OCI-LY3 (cell line): ENCODE measurements at regions not wholly inside any gene's neighbourhood (a gene's known extent, or its start where the extent isn't known, plus 50 kb on each side); places are given as distances from the start of the nearest gene placed in this dataset.

Source experiments
- EZH2phosphoT487 ChIP-seq: fragments of 200-600 bp; shearing (Covaris generic); IDR thresholded peaks from 2 replicates; pipeline ENCODE4 v1.6.1; 2018; ENCODE audit warnings: antibody characterized with exemption, mixed run types, low read depth
- TF ChIP-seq, protein P1 (sequence below): fragments of 200-600, 300-600 bp; sonication (generic); IDR thresholded peaks from 2 replicates; pipeline ENCODE4 v1.5.1; 2014; ENCODE audit warnings: antibody characterized with exemption, low read length, low read depth

GRCh38 chr4:95898226-95898625 lies 58.3 kb downstream of the PDHA2 start:
- TF ChIP-seq, protein P1, sequence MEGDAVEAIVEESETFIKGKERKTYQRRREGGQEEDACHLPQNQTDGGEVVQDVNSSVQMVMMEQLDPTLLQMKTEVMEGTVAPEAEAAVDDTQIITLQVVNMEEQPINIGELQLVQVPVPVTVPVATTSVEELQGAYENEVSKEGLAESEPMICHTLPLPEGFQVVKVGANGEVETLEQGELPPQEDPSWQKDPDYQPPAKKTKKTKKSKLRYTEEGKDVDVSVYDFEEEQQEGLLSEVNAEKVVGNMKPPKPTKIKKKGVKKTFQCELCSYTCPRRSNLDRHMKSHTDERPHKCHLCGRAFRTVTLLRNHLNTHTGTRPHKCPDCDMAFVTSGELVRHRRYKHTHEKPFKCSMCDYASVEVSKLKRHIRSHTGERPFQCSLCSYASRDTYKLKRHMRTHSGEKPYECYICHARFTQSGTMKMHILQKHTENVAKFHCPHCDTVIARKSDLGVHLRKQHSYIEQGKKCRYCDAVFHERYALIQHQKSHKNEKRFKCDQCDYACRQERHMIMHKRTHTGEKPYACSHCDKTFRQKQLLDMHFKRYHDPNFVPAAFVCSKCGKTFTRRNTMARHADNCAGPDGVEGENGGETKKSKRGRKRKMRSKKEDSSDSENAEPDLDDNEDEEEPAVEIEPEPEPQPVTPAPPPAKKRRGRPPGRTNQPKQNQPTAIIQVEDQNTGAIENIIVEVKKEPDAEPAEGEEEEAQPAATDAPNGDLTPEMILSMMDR, result no peak
- no peak for TF ChIP-seq EZH2phosphoT487
